ENCODE measurements at regions not wholly inside any gene's neighbourhood (a gene's known extent, or its start where the extent isn't known, plus 50 kb on each side); places are given as distances from the start of the nearest gene placed in this dataset.
A peak's percentile ranks its signal among the peaks of the same experiment; 100 is the strongest.

DNA sequence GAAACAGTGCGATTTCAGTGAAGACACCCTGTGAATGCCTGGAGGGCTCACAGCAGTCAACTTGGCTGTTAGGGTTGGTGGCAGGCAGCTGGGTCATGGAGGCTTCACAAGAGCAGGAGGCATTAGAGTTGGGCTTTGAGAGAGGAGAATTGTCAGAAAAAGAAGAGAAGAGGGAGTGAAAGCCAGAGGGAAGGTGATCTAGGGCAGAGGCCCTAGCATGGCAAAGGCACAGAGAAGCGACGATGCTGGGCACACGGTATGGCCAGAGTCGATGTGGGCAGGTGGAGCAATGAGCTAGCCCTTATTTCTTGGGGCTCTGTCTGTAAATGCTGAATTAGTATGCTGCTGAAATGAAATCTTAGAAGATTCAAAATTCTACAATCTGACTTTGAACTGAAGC lies 52.6 kb upstream of the OLFM4 start:
- CTCF ChIA-PET: no interaction called here
- no peak for DNase-seq
- Mint-ChIP-seq H3K36me3 (no peaks in the 10 kb centered on the region), H3K27ac (no peak overlapping the region), H3K4me3 (no peak overlapping the region), H3K4me1 (no peaks in the 10 kb centered on the region), H3K9me3 (no peaks in the 10 kb centered on the region), H3K27me3 (peaks cover 8% of the 10 kb centered on the region)

DNA sequence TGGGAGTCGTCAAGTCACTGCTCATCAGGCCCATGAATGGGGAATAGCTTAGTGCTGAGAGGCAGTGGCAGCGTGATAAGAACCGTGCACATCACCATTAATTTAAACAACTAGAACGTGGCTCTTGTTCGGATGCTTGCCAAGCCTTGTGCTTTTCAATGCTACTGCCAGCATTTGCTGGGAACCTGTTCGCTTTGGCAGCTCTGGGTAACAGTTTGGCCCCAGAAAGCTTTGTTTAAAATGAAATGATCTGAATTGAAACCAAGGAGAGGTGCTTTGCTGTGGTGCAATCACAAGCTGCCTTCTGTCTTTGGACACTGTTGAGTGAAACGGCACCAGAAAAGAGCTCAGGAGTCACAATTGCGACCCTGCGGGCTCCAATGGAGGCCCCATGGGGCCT lies 53.5 kb upstream of the OLFM4 start:
- CTCF ChIA-PET: no interaction called here
- no peaks in the 10 kb centered on the region for H3K4me1 Mint-ChIP-seq
- no peaks in the 10 kb centered on the region for H3K9me3 Mint-ChIP-seq
- peaks cover 8% of the 10 kb centered on the region for H3K27me3 Mint-ChIP-seq
- H3K4me3 Mint-ChIP-seq: no peak overlapping the region
- no peak overlapping the region for H3K27ac Mint-ChIP-seq
- no peaks in the 10 kb centered on the region for H3K36me3 Mint-ChIP-seq
- DNase-seq: no peak

DNA sequence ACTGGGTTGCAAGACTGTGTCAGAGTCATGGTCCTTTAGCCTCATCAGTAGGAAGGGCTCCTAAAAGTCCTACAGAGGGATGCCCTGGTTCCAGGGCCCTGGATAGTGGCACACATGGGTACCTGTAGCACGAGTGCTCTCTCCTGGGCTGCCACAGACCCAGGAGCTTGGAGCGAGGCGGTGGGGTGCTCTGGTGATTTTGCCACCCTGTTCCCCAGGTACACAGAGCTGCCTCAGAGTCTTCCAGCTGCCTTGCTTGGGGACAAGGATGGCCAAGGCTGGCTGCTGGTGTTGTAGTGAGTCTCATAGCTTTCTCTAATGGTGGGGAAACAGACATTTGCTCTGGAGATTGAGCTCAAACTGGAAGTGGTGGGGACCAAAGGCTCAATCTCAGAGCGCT lies 53.9 kb upstream of the OLFM4 start:
- H3K36me3 Mint-ChIP-seq: no peaks in the 10 kb centered on the region
- CTCF ChIA-PET: no interaction called here
- peaks cover 8% of the 10 kb centered on the region for H3K27me3 Mint-ChIP-seq
- no peak overlapping the region for H3K4me3 Mint-ChIP-seq
- no peaks in the 10 kb centered on the region for H3K9me3 Mint-ChIP-seq
- H3K4me1 Mint-ChIP-seq: no peaks in the 10 kb centered on the region
- H3K27ac Mint-ChIP-seq: no peak overlapping the region
- no peak for DNase-seq

DNA sequence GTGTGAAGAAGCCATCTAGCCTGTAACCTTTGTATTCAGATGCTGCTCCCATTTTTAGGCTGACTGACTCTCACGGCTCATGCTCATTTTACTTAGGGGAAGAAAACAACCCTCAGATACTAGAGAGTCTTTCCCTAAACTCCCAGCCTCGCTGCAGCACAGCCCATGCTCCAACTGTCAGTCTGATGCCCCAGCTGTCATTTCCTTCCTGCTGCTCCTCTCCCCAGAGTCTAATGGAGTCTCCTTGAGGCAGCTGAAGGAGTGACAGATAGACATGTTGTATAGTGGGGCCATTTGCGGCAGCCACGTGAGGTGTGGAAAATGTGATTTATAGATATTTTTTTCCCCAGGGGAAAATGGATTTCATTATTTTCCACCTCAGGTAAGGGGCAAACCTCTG lies 59.2 kb upstream of the OLFM4 start:
- H3K4me3 Mint-ChIP-seq: no peak overlapping the region
- no peak overlapping the region for H3K27ac Mint-ChIP-seq
- CTCF ChIA-PET: interaction anchor here (0.9 to 1.8 kb wide), 2 partner anchors 12 to 105 kb away, joined by 3 read pairs; no protein-coding TSS in a partner anchor
- no peaks in the 10 kb centered on the region for H3K36me3 Mint-ChIP-seq
- peaks cover 12% of the 10 kb centered on the region for H3K27me3 Mint-ChIP-seq
- H3K4me1 Mint-ChIP-seq: no peaks in the 10 kb centered on the region
- DNase-seq: no peak
- no peaks in the 10 kb centered on the region for H3K9me3 Mint-ChIP-seq

DNA sequence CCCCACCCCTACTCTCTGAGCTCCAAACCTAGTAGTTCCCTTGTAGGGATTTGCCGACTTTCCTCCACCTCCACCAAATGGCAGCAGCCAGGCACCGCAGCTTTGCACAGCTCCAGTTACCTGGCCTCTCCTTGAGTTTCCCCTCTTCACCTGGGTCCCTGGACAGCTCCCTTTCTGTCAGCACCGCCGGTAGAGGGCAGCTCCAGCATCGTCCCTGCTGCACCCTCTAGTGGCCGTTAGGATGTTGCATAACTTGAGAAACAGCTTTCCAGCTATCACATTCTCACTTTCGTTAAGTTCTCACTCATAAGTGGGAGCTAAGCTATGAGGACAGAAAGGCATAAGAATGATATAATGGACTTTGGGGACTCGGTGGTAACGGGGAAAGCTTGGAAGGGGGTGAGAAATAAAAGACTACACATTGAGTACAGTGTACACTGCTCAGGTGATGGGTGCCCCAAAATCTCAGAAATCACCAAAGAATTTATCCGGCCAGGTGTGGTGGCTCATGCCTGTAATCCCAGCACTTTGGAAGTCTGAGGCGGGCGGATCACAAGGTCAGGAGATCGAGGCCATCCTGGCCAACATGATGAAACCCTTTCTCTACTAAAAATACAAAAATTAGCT lies 60.4 kb upstream of the OLFM4 start:
- CTCF ChIA-PET: interaction anchor here (0.6 to 2.4 kb wide), 22 partner anchors 11 to 491 kb away, joined by 3 to 19 read pairs (median 3); no protein-coding TSS in a partner anchor
- H3K4me1 Mint-ChIP-seq: no peaks in the 10 kb centered on the region
- peak; percentile 76 for DNase-seq
- no peaks in the 10 kb centered on the region for H3K36me3 Mint-ChIP-seq
- H3K27me3 Mint-ChIP-seq: peaks cover 9% of the 10 kb centered on the region
- no peak overlapping the region for H3K27ac Mint-ChIP-seq
- no peaks in the 10 kb centered on the region for H3K9me3 Mint-ChIP-seq
- no peak overlapping the region for H3K4me3 Mint-ChIP-seq

DNA sequence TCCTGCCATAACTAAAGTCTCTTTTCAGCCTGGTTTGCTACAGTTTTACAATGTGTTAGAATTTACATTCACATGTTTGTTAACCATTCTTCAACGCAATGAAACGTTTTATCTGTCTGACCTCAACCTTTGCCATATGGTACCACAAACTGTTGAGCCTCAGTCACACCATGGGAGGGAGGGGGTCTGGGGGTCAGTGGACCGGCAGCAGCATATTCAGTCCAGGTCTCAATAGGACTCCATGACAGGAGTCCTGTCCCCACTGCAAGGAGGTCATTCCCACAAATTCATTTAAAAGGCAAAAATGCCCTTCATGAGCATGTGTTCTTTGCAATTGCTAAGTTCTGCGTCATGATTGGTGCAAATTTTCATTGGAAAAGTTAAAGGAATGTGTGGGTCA lies 66.6 kb upstream of the OLFM4 start:
- Mint-ChIP-seq H3K9me3 (no peaks in the 10 kb centered on the region), H3K36me3 (no peaks in the 10 kb centered on the region), H3K27me3 (no peaks in the 10 kb centered on the region), H3K27ac (no peak overlapping the region), H3K4me1 (no peaks in the 10 kb centered on the region), H3K4me3 (no peak overlapping the region)
- CTCF ChIA-PET: no interaction called here
- DNase-seq: no peak

DNA sequence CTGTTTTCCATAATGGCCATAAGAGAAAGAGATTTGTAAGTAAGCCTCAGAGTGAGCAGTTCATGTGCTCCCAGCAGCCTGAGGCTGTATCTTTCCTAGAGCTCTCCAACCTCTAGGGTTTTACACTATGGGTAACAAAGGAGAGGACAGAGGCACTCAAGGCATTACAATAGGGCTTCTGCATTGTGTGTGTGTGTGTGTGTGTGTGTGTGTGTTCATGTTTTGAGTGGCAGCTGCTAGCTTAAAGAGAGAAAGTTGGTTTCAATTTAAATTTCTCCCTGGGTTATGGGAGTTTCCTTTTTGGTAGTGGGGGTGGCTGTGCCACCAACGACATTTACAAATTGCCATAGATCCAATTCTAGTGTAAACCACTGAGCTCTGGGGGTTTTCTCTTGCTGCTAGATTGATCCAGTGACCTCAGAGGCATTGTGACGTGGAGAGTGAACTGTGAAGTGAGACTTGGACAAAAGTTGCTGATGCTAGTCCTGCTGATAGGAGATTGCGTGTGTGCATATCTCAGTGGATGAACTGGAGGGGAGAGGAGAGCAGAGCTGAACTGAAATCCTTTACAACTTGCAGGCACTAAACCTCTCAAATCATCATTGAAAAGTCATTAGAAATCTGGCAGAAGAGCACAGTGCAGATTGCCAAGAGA lies 67.2 kb upstream of the OLFM4 start:
- H3K9me3 Mint-ChIP-seq: no peaks in the 10 kb centered on the region
- H3K27ac Mint-ChIP-seq: no peak overlapping the region
- no peak overlapping the region for H3K4me3 Mint-ChIP-seq
- H3K36me3 Mint-ChIP-seq: no peaks in the 10 kb centered on the region
- CTCF ChIA-PET: no interaction called here
- no peak for DNase-seq
- no peaks in the 10 kb centered on the region for H3K27me3 Mint-ChIP-seq
- no peaks in the 10 kb centered on the region for H3K4me1 Mint-ChIP-seq

DNA sequence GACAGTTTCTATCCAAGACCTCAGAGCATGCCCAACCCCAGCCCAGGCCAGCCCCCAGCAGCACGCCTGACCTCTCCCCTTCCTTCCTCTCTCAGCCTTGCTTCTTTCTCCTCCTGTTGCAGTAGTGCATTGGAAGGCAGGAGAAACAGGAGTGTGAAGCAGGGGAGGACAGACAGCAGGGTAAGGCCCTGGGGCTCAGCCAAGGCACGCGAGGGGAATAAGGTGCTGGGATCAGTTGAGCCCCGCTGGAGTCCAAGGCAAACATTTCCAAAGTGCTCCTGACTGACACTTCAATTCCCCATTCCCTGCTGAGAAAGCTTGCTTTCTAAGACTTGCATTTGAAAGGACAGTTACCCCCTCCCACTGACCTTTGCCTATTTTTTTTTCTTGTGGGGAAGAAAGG lies 73.1 kb upstream of the OLFM4 start:
- CTCF ChIA-PET: no interaction called here
- Mint-ChIP-seq H3K9me3 (no peaks in the 10 kb centered on the region), H3K4me3 (no peak overlapping the region), H3K27me3 (no peaks in the 10 kb centered on the region), H3K4me1 (no peaks in the 10 kb centered on the region), H3K36me3 (no peaks in the 10 kb centered on the region), H3K27ac (no peak overlapping the region)
- DNase-seq: no peak

DNA sequence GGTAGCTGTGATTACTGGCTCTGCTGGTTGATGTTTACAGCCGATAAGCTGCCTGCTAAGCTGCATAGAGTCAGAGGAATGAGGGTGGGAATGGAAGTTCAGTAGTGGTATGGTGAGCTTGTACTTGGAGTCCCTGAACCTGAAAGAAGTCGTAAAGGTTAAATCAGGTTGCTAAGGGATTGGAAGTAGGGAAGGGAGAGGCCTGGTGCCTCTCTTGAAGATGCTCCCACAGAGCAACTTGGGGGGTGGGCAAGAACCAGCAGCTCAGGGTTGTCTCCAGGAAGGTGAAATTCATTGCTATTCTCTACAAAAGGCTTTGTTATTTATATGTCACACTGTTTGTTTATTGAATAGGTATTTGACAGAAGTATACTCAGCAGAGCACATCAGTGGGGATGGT lies 73.8 kb upstream of the OLFM4 start:
- H3K4me3 Mint-ChIP-seq: no peak overlapping the region
- no peak overlapping the region for H3K27ac Mint-ChIP-seq
- H3K4me1 Mint-ChIP-seq: no peaks in the 10 kb centered on the region
- no peak for DNase-seq
- no peaks in the 10 kb centered on the region for H3K36me3 Mint-ChIP-seq
- H3K9me3 Mint-ChIP-seq: no peaks in the 10 kb centered on the region
- CTCF ChIA-PET: interaction anchor here (3.7 kb wide), 1 partner anchor 13 kb away, joined by 19 read pairs; no protein-coding TSS in a partner anchor
- no peaks in the 10 kb centered on the region for H3K27me3 Mint-ChIP-seq

DNA sequence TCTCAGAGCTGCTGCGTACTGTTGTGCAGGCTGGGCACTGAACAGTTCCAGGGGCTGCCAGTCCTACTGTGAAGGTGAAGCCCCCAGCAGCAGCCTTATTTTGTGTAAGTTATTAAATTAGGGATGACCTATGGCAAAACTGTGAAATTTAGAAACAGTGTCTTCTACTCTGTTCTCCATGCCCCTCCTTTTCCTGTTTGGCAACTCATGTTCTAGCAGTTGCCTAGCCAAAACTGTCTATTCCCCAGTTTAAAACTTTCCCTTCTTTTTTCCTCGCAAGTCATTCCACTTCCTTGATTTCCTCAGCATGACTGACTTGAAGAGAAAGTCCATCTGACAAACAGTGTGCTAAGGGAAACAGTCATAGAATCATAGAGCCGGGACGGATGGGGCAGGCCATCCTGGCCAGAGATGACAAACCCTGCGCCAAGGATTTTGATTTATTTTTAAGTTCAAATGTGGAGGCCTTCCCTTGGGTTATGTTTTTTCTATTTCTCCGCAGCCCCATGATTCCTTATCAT lies 78.1 kb upstream of the OLFM4 start:
- DNase-seq: no peak
- no peaks in the 10 kb centered on the region for H3K36me3 Mint-ChIP-seq
- CTCF ChIA-PET: no interaction called here
- H3K4me1 Mint-ChIP-seq: no peaks in the 10 kb centered on the region
- H3K27ac Mint-ChIP-seq: no peak overlapping the region
- H3K4me3 Mint-ChIP-seq: no peak overlapping the region
- no peaks in the 10 kb centered on the region for H3K27me3 Mint-ChIP-seq
- no peaks in the 10 kb centered on the region for H3K9me3 Mint-ChIP-seq

DNA sequence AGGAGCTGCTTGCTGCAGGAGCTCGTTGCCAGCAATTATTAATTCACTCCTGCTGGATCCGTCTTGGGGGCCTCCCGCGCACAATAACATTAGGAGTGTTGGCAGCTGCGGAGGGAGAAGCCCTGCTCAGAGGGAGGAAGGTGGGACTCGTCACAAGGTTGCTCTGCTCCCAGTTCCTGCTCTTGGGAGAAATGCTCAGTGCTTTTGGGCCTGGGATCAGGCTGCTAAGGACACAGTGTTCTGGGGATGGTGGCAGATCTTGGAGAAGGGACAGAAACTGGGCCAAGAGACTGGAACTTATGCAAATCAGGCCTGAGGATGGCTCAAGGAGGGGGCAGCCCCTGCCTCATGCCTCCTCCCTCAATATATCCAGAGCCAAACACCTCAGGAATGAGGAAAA lies 78.9 kb upstream of the OLFM4 start:
- Mint-ChIP-seq H3K4me1 (no peaks in the 10 kb centered on the region), H3K27ac (no peak overlapping the region), H3K27me3 (no peaks in the 10 kb centered on the region), H3K9me3 (no peaks in the 10 kb centered on the region), H3K4me3 (no peak overlapping the region), H3K36me3 (no peaks in the 10 kb centered on the region)
- CTCF ChIA-PET: no interaction called here
- no peak for DNase-seq

DNA sequence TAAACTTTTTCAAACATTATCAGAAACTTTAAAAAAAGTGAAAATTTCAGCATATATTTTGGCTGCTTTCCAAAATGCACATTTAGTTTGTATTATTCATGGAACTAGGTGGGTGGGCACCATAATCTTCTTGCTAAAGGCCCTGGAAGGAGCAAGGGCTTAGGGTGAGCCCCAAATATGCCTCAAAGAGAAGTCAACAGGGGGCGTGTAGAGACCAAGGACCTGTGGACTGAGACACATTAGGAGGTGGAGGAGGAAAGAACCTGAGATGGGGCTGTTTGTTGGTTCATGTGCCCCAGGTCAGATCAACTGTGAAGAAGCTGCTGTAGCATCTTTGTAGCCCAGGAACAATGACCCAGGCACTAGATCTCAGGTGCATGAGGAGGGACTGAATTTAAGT lies 79.6 kb upstream of the OLFM4 start:
- Mint-ChIP-seq H3K9me3 (no peaks in the 10 kb centered on the region), H3K27ac (no peak overlapping the region), H3K27me3 (no peaks in the 10 kb centered on the region), H3K36me3 (no peaks in the 10 kb centered on the region), H3K4me1 (no peaks in the 10 kb centered on the region), H3K4me3 (no peak overlapping the region)
- CTCF ChIA-PET: no interaction called here
- DNase-seq: no peak

DNA sequence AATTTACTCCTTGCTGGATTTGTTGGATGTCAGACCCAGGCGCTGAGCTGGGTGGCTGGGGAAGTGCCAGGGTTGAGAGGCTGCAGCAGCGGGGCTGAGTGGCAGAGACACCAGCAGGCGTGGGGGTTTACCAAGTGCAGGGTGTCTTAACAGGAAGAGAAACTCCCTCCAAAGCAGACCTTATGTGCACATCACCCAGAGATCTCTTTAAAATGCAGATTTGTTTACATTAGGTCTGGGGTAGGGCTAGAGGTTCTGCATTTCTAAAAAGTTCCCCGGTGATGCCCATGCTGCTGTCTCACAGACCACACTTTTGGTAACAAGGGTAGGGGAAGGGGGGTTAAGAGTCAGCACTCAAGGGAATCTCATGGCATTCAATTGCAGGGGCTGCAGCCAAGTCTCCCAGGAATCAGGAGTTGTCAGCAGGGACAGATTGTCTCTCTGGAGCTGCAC lies 80.7 kb upstream of the OLFM4 start:
- H3K4me3 Mint-ChIP-seq: no peak overlapping the region
- no peaks in the 10 kb centered on the region for H3K27me3 Mint-ChIP-seq
- H3K9me3 Mint-ChIP-seq: no peaks in the 10 kb centered on the region
- no peak overlapping the region for H3K27ac Mint-ChIP-seq
- CTCF ChIA-PET: no interaction called here
- no peak for DNase-seq
- H3K36me3 Mint-ChIP-seq: no peaks in the 10 kb centered on the region
- no peaks in the 10 kb centered on the region for H3K4me1 Mint-ChIP-seq

DNA sequence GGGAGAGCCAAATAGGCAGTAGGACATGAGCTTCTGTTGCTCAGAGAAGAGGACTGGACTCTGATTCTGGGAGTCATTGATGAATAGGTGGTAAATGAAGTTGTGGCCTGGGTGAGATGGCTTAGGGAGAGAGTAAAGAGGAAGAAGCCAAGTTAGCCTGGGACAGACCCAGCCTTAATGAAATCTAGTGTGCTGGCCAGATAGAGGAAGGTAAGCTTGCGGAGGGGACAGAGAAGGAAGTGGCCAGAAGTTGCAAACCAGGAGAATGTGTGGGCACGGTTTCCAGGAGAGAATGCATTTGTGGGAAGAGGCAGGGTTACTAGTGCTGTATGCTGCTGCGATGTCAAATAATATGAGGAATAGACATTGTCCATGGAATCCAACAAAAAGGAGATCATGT lies 83.3 kb upstream of the OLFM4 start:
- CTCF ChIA-PET: no interaction called here
- no peak for DNase-seq
- Mint-ChIP-seq H3K4me1 (no peaks in the 10 kb centered on the region), H3K27ac (no peak overlapping the region), H3K9me3 (no peaks in the 10 kb centered on the region), H3K4me3 (no peak overlapping the region), H3K27me3 (peaks cover 3% of the 10 kb centered on the region), H3K36me3 (no peaks in the 10 kb centered on the region)

DNA sequence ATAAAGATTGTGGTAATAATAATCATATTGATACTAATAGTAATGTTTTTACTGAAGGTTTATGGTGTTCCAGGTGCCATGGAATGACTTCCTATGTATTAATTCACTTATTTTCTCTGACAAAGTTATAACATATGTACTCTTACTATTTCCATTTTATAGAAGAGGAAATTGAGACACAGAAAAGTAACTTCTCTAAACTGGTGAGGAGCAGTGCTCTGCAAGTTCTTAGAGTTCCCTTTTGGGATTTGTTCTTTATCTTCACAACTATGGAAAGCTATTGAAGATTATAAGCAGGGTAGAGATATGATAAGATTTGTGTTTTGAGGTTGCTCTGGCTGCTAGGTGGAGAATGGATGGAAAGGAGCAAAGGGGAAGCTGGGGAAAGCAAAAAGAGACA lies 83.9 kb upstream of the OLFM4 start:
- CTCF ChIA-PET: no interaction called here
- Mint-ChIP-seq H3K36me3 (no peaks in the 10 kb centered on the region), H3K27me3 (peaks cover 3% of the 10 kb centered on the region), H3K4me1 (no peaks in the 10 kb centered on the region), H3K27ac (no peak overlapping the region), H3K4me3 (no peak overlapping the region), H3K9me3 (no peaks in the 10 kb centered on the region)
- no peak for DNase-seq

Data from activated naive CD4-positive, alpha-beta T cell treated with anti-CD3 and anti-CD28 coated beads, Interleukin-2, amount 10 ng/mL, durations not matched to agents 7 days and 5 days (primary cell).